ENCODE measurements at regions not wholly inside any gene's neighbourhood (a gene's known extent, or its start where the extent isn't known, plus 50 kb on each side); places are given as distances from the start of the nearest gene placed in this dataset.
"Not testable (repeated sequence)": the region's sequence is repeated elsewhere in the genome, so short reads cannot be mapped to it uniquely, and the experiment has no call there.

GRCh38 chr1:120465900-120466299, 51.1 kb downstream of the NBPF8 start:
- DNase-seq, result not testable (repeated sequence)

DNA sequence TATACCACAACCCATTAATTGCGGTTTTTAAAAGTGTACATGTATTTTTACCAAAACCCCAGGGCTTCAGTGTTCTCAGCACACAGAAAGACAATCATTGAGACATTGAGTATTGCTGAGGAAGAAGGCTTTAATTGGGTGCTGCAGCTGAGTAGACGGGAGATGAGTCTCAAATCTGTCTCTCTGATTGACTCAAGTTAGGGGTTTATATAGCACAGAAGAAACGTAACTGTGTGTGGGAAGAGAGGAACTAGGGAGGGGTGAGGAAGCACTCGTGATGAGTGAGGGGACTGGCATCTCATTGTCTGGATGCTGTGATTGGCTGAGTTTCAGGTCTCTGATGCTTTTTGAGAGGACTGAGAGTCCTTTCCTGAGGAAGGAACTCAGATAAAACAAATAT, 62.8 kb downstream of the NBPF8 start:
- DNase-seq, result not testable (repeated sequence)

DNA sequence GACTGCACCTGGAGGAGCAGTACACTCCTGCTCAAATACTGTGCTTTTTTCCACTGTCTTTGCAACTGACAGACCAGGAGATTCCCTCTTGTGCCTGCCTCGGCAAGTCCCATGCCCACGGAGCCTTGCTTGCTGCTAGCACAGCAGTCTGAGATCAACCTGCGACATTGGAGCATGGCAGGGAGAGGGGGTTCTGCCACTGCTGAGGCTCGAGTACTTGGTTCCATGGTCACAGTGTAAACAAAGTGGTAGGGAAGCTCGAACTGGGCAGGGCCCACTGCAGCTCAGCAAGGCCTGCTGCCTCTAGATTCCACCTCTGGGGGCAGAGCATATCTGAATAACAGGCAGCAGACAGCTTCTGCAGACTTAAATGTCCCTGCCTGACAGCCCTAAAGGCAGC, 63.6 kb downstream of the NBPF8 start:
- not testable (repeated sequence) for DNase-seq

DNA sequence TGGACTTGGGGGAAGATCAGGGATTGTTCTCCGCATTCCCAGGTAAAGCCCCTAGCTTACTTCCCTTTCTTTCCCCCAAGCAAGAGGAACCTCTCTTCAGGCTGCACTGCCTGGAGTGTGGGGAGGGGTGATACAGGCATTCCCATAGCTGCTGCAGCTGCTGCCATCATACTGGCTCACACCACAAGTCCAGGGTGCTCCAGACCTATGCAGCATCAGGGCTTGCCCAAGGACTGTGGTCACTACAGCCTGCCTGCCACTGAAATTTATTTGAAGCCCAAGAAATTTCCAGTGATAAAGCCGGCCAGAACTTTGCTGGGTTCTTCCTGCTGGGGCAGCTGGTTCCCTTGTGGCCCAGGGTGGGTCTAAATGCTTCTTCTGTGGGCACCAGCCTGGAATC, 72.7 kb downstream of the NBPF8 start:
- DNase-seq, result not testable (repeated sequence)

DNA sequence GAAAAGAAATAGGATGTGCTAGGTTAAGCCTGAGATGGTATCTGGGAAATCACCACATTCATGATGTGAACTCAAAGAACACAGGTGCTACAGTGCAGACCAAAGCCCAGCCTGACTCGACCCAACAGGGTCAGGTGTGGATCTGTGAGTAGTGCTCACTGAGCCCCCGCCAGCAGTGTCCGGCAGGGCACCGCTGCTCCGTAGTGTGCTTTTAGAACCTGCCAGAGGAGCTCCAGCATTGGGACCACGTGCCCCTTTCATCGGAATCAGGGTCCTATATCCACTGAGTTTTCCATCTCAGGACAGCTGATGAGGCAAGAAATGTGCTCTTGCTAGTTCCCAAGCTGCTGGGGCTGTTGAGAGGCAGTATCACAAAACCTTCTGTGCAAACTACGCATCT, 74.4 kb downstream of the NBPF8 start:
- DNase-seq, result not testable (repeated sequence)

DNA sequence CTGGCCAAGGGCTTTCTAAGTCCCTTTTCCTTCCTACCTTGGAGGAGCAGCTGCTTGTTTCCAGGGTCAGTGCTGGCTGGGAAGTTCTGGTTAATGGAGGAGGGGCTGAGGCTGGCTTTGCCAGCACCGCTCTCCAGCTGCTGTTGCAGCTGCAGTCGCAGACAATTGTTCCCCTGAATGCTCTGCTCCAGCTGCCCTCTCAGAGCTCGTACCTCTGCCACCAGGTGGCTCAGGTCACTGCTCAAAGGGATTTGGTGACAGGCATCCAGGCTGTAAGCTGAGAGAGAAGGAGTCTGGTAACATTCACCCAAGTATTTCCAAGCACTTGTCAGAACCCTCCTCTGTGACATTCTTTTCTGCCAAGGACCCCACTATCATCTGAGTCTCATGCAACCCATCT, 82.3 kb downstream of the NBPF8 start:
- DNase-seq, result peak; percentile 18

GRCh38 chr1:120503284-120503683, 88.4 kb downstream of the NBPF8 start:
- DNase-seq, result not testable (repeated sequence)

DNA sequence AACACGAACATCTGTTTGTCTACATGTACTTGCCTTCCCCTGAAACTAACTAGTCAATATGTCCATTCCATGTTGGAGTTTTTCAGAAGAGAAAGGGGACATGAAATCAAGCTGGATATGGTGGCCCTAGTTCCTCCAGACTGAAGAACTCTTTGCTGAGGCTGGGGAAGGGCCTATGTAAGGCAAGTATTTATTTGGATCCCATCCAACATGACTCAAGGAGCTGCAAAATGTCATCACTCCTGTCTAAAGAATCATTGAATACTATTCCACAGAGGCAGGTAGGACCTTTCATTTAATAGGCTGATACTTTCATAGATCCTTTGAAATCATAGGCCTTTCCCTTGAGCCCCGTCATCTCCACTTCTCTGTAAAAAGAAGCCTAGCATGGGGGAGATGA, 91.5 kb downstream of the NBPF8 start:
- DNase-seq, result not testable (repeated sequence)

DNA sequence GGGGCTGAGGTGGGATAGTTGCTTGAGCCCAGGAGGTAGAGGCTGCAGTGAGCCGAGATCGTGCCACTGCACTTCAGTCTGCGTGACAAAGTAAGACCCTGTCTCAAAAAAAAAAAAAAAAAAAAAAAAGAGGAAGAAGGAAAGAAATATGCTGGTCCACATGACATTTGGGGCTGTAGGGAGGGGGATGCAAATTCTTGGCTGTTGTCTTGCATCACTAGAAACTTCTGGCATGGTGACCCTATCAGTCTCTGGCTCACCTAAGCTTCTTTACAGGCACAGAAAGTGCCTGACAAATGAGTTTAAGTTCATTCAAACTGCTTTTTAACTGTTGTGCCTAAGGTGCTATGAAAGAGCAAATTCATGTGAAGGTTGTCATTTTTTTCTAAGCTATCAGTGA, 93.5 kb downstream of the NBPF8 start:
- not testable (repeated sequence) for DNase-seq

DNA sequence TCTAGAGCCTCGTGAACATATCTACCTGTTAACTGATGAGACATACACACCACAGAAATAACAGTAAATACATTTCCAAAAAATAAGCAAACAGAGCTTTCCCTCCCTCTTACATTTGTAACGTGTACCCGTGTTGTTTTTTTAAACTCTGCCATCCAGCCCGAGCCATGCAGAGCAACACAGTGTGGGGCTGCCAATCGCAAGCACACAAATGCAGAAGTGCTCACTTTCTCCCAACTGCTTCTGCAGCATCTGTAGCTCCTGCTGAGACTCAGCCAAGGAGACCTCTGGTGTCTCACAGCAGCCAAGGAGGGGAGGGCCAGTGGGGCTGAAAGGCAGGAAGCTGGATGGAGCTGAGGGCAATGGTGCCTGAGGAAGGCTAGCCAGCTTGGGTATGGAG, 94.4 kb downstream of the NBPF8 start:
- not testable (repeated sequence) for DNase-seq

GRCh38 chr1:120513099-120513498, 98.3 kb downstream of the NBPF8 start:
- DNase-seq, result not testable (repeated sequence)

DNA sequence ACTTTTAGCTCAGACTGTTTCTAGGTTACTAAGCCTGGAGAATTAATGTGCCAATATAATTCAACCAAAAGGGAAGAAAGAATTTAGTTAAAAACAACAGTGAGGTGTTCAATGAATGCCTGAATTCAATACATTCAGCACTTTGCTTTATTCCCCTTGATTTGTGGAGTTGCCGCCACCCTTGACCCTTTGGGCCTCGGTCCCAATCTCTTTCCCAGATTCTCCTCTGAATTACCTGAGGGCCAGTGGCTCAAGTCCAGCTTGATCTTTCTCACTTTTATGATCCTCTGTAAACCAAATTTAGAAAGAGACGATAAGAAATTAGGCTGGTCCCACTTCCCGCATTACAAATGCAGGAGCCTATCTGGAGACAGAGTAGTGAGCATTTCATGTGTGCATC, 98.7 kb downstream of the NBPF8 start:
- not testable (repeated sequence) for DNase-seq

- DNase-seq, result not testable (repeated sequence)
Observed at GRCh38 chr1:120519196-120519595, 104.4 kb downstream of the NBPF8 start.

GRCh38 chr1:120524416-120524815, 109.6 kb downstream of the NBPF8 start:
- not testable (repeated sequence) for DNase-seq

DNA sequence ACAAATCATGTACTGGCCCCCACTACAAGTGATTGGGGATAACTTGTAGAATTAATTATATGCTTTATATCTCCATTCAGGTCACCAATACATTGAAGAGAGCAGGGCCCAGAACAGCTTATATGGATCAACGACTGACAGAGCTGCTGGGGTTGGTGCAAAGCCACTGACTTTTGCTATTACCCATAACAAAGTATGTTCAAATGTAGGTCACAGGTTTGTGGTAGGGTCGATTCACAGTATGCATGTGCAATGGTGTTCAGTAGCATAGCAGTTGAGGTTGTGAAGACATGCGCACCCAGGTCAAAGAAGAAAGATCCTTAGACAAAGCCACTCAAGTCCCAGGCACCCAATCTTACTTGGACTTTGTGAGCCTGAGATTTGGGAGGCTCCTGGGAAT, 110.6 kb downstream of the NBPF8 start:
- DNase-seq, result not testable (repeated sequence)

DNA sequence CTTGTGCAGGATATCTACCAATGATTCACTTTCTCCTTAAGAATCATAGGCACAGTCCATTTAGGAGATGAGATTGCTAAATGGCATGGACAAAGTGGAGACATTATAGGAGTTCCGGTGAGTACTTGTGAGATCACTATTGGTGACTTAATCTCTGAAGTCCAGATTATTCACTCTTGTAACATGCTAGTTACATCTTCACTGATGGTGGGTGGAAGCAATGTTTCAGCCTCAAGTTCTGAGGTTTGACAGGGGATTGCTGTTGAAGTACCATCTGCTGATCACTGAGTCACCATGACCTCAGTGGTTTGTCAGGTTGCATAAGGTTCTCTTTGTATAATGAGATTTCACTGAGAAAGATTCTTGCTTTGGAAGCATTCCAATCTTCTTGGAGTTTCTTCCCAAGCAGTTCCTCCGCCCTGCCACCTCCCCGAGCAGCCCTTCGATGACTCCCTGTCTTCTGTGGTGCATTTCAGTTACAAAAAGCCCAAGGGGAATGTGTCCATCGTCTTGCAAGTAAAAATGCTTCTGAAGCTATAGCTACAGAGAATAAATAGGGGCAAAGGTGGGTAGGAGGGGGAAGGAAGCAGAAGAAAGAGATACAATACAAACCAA, 114.7 kb downstream of the NBPF8 start:
- not testable (repeated sequence) for DNase-seq

DNA sequence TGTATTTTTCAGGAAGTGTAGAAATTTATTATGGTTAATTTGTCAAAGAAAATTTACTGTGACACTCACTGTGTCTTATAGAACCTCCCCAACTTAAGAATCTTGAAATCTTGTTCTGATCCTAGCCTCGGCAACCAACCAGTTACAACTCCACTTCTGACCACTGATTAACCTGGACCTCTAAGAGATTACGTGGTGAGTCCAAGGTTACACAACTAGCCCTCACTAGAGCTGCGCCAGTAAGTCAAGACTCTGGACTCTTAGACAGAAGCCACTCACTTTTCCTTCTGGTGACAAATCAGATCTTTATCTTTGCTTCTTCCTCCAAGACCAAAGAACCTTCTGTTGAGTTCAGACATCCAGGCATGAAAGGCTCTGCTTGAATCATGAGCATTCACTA, 116.6 kb downstream of the NBPF8 start:
- DNase-seq, result not testable (repeated sequence)

DNA sequence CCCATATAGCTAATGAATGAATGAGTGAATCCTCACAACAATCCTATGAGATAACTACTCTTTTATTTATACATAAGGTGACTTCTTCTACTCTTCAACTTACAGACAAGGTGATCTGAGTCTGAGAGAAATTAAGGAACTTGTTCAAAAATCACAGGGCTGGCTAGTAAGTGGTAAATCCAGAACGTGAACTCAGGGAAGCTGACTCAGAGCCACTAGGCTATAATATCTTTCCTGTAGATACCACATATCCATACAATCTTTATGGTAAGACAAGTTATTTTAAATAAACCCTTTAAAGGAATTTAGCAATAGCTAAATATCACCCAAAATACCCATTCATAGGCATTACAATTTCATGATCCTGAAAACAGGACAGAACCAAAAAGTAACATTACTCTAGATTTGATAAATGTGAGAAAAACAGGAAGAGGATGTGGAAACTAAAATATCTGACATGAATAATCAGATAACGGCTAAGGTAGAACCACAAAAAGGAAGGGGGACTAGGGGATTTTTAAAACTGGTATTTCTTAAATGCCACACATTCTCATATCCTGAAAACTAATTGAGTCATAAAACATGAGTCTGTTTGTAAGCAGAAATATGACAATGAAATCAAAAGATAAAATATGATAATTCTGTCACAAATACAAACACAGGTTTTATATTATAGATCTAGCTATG, 119.7 kb downstream of the NBPF8 start:
- DNase-seq, result not testable (repeated sequence)

DNA sequence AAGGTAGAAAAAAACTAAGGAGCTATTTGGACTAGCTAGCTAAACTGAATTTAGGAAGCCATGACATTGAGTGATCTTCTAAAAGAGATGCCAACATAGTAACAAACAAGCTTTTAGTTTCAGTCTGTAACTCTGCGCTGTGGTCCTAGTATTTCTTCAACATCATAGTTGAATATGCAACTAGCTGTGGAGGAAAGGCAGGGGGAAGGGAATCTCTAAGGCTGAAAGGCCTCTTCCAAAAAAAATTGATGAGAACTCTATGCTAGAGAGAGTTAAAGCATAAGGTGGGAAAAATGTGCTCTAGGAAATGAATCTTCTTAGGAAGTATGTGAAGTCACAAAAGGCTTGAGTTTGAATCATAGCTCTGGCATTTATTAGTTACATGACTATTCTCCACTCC, 120.2 kb downstream of the NBPF8 start:
- DNase-seq, result not testable (repeated sequence)

DNA sequence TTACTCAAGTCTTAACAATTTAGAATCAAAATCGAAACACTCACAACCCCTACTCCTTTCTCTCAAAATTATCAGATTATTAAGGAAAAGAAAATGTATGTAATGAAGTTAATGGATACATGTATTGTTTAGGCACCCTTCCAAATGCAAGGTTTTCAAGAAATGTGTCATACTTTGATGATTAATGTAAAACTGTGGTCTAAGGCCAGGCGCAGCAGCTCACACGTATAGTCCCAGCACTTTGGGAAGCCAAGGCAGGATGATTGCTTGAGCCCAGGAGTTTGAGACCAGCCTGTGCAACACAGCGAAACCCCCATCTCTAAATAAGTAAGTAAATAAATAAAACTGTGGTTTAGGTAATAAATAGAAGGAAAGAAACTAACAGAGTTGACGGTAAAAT, 126.6 kb downstream of the NBPF8 start:
- DNase-seq, result not testable (repeated sequence)

DNA sequence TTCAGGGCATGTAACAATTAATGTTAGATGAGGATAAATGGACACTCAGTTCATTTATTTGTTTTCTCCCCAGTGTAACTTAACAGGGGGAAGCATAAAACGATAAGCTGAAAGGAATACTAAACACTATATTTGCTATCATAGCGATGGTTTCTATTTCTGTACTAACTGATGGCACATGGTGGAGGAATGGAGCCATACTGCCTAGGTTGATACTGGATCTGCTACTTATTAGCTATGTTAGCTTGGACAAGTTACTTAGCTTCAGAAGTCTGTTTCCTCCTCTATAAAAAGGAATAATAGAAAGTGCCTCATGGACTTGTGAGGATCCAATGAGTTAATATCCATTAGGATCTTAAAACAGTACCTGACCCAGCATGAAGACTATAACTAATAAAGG, 127.5 kb downstream of the NBPF8 start:
- DNase-seq, result not testable (repeated sequence)

DNA sequence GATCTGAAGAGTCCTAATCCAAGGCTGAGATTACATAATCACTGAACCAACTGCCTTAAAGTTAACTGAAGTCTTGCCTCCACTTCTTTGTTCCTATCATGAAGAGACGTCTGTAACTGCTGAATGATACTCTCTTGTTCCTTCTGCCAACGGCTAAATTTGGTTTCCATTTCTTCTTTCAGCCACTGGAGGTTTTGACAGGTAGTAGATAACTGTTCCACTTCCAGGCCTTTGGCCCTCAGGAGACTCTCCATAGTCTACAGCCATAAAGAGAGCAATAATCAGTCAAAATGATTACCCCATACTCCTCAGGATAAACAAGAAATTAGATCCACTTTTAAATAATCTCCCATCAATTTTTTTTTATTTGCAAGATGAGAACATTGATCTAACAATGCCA, 128.1 kb downstream of the NBPF8 start:
- DNase-seq, result not testable (repeated sequence)

DNA sequence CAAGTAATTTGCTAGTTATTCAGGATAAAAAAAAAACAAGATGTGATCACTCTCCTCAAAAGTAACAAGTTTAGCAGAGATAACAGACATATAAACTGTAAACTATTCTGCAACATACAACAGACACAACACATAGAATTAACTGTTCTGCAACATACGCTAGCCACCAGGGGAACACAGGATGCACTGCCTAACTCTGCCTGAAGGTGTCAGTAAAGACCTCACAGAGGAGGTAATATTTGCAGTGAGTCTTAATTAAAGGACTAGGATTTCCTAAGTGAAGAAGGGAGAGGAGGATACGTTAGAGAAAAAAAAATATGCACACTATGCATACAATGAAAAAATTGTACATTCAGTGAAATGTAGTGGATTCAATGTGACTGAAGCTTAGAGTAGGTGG, 129.6 kb downstream of the NBPF8 start:
- not testable (repeated sequence) for DNase-seq

DNA sequence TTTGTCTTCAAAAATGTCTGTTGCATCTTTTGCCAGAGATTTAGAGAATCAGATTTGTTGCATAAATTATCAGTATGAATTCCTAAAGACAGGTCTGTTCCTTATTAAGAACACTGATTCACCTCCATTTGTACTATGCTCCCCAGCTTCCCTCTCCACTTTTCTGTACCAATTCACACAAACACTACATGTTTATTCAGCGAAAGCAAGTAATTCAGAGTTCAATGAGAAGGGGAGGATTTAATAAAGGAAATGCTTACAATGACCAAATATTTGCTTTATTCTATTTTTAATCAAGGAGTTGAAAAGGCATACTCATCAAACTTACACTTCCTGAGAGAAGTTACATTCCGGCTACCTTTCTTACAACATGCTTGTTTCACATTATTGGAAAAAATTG, 135.5 kb downstream of the NBPF8 start:
- not testable (repeated sequence) for DNase-seq

- DNase-seq, result not testable (repeated sequence)
Observed at GRCh38 chr1:120552190-120552589, 137.4 kb downstream of the NBPF8 start.
